GM13976 (cell line): ENCODE measurements at regions not wholly inside any gene's neighbourhood (a gene's known extent, or its start where the extent isn't known, plus 50 kb on each side); places are given as distances from the start of the nearest gene placed in this dataset.
A peak's percentile ranks its signal among the peaks of the same experiment; 100 is the strongest.

Experiments used
- DNase-seq: peaks from one replicate; pipeline ENCODE4 v3.0.0; 2012; ENCODE audit warnings: low spot score
- in situ Hi-C: fragments of 300-500 bp; cut with MboI; formaldehyde crosslinking; loops from one replicate; pipeline ENCODE4 v1.12.0; 2022; ENCODE audit warnings: low sequenced_read_pairs, mixed read lengths, inconsistent platforms; ENCODE audit not compliant: unreplicated experiment
- TF ChIP-seq, protein P1 (sequence below): IDR thresholded peaks from 2 replicates; pipeline ENCODE4 v1.5.1; 2012; ENCODE audit warnings: borderline replicate concordance, mild to moderate bottlenecking; ENCODE audit not compliant: insufficient read depth; ENCODE audit errors: extremely low read depth, missing control alignments, control extremely low read depth

DNA sequence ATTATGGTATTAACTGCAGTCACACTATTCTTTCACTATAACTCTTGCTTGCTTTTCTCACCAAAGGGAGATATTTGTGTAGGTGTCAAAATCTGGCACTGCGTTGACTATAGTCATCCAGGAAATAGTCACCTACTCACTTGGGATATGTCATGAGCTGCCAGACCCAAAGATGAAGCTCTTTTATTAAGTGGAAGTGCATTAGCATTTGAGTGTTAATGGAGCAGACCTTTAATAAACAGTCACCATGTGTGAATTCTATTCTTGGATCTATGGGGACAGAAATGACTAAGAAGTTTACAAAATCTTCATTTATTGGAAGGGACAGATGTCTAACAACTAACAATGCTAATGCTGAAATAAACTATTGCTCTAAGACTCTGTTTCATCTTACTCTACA is 130.1 kb upstream of the NEDD9 start:
- no peak for DNase-seq
- in situ Hi-C loops: no loop called here
- TF ChIP-seq, protein P1, sequence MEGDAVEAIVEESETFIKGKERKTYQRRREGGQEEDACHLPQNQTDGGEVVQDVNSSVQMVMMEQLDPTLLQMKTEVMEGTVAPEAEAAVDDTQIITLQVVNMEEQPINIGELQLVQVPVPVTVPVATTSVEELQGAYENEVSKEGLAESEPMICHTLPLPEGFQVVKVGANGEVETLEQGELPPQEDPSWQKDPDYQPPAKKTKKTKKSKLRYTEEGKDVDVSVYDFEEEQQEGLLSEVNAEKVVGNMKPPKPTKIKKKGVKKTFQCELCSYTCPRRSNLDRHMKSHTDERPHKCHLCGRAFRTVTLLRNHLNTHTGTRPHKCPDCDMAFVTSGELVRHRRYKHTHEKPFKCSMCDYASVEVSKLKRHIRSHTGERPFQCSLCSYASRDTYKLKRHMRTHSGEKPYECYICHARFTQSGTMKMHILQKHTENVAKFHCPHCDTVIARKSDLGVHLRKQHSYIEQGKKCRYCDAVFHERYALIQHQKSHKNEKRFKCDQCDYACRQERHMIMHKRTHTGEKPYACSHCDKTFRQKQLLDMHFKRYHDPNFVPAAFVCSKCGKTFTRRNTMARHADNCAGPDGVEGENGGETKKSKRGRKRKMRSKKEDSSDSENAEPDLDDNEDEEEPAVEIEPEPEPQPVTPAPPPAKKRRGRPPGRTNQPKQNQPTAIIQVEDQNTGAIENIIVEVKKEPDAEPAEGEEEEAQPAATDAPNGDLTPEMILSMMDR: no peak

DNA sequence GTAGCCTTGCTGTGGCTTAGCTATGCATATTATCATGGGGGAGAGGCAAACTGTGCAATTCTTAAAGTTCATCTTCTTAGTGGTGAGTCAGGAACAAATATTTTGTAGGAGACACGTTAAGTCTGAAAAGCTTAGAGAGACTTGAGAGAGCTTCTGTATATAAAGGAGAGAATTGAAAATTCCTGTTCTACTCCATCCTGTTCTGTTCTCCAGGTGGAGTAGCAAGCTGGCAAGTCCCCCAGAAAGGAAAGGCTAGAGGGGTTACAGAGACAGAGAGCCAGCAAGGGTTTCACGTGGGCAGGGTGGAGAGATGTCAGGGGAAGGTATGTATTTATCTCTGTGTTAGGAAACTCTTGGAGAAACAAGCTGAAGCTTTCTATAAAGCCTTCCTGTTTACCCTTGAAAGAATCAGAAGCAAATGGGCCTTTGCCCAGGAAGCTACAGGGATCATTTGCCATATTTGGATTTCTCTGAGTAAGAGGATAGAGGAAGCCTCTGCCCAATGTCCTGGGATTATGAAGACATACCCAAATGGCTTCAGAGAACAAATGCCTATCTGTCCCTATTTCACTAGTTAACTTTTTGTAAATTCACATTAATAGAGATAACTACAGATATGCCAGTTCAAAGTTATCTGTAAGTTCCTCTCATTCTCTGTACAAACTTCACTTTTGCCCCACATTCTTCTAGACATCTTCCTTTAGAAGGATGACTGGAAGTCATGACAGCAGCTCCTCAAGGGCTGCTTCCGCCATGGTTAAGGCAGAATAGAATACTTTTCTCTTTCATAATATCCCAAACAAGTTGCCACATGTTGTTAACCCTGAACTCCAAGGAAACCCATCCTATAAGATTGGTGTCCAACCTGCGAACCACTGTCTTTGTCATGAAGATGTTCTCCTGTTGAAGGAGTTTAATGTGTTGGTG is 126.7 kb upstream of the NEDD9 start:
- no peak for DNase-seq
- in situ Hi-C loops: no loop called here
- TF ChIP-seq, protein P1: no peak

DNA sequence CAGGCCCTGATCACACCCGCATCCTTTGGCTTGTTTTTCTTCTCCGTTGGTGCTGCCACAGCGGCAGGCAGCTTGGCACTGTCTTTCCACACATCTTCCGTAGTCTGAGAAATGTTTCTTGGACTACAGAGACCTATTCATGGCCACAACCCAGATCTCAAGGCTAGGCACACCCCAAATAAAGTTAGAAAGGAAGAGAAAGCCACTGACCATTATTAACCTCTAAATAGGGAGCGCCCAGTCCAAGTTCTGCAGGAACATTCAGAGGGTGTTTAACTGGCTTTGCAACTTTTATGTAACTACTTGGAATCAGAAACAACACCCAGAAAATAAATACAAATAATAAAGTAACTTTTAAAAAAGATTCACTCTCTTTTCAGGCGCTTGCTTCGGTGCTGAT is 124.8 kb upstream of the NEDD9 start:
- in situ Hi-C loops: no loop called here
- TF ChIP-seq, protein P1: no peak
- no peak for DNase-seq

DNA sequence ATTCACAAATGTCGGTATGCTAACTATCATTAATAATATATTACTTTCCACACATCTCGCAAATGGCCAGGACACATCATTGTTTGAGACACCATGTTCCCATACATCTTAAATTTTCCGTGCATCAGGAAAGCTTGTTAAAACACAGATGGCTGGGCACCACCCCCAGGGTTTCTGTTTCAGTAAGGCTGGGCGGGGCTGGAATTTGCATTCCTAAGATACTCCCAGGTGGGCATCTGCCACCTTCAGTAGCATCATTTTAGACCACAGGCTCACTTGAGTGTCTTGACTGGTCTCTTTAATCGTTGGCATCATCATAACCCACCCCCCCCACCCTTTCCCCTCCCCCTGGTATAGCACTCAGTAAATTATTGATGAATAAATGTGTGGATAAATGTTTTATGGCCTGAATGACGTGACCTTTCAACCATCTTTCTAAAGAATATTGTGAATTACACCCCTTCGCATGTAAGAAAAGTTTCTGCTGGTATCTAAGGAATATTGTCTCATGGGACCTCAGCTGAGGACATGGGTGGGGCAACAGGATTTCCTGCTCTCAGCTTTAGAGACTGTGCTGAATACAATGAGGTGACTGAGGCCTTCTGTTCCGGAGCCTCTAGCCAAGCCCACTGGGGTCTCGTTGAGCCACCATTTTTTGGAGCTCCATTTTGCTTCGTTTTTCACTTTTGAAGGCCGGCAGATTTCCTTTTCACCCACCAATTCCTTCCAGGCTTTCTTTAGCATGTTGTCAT is 124.1 kb upstream of the NEDD9 start:
- in situ Hi-C loops: no loop called here
- TF ChIP-seq, protein P1: no peak
- no peak for DNase-seq

DNA sequence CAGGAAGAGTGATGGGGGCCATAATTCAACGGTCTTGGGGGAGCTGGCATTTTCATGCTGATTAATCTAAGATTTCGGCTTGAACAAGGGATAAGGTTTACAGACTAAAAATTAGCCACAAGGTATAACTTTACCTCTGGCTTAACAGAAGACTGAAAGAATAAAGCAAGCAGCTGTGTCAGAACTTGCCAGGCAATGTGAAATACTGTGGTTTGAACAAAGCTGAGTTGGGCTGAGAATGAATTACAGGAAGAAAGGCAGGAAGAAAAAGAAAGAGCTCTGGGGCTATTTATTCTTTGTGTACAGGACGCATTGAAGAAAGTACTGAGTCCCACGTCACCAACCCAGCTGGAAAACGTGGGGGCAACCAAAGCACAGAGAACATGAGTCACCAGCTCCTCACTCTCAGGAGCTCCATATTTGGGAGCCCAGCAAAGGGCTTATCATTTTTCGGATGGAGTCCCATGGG is 121.5 kb upstream of the NEDD9 start:
- peak; percentile 43 for DNase-seq
- in situ Hi-C loops: no loop called here
- TF ChIP-seq, protein P1: no peak

DNA sequence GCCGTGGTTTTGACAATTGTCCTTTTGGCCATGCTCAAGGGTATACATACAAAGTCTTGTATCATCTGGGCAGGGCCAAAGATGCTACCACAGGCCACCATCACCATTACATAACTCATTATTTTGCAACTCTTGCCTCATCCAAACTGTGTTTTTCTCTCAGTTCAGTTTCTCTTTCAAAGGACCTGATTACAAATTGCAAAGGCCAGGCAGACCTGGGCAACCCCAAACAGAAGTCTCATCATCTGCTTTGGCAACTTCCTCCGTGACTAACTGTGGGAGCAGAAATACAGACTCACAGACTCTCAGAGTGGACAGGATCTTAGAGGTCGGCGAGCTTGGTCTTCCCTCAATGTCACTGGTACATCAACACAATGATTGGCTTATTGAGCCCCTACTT is 117.8 kb upstream of the NEDD9 start:
- DNase-seq: no peak
- in situ Hi-C loops: no loop called here

More for the DNA sequence above, 117.8 kb upstream of the NEDD9 start:
- TF ChIP-seq, protein P1: no peak
